Progenitor cell of endocrine pancreas (in vitro differentiated cells): ENCODE measurements at regions not wholly inside any gene's neighbourhood (a gene's known extent, or its start where the extent isn't known, plus 50 kb on each side); places are given as distances from the start of the nearest gene placed in this dataset.

ENCODE experiments used
- DNase-seq: peaks from one replicate; pipeline ENCODE4 v3.0.0; 2021; ENCODE audit warnings: low spot score; ENCODE audit not compliant: unreplicated experiment
- H3K27ac Mint-ChIP-seq: 2 replicates; pipeline ENCODE4 v1.8.0; 2021; ENCODE audit warnings: mild to moderate bottlenecking, moderate library complexity, mixed read lengths
- H3K27me3 Mint-ChIP-seq: 2 replicates; pipeline ENCODE4 v1.8.0; 2021; ENCODE audit warnings: mixed read lengths
- H3K36me3 Mint-ChIP-seq: 2 replicates; pipeline ENCODE4 v1.8.0; 2022; ENCODE audit warnings: mixed read lengths; ENCODE audit not compliant: insufficient read depth
- H3K4me1 Mint-ChIP-seq: 2 replicates; pipeline ENCODE4 v1.8.0; 2021; ENCODE audit warnings: low read depth, mixed read lengths
- H3K4me3 Mint-ChIP-seq: 2 replicates; pipeline ENCODE4 v1.8.0; 2021; ENCODE audit warnings: low read depth, mild to moderate bottlenecking, moderate library complexity, mixed read lengths
- H3K9me3 Mint-ChIP-seq: 2 replicates; pipeline ENCODE4 v1.8.0; 2021; ENCODE audit warnings: low read depth, mixed read lengths
- CTCF ChIP-seq: fragments of 200-600 bp; sonication (generic); IDR thresholded peaks from one replicate; pipeline ENCODE4 v1.5.0; 2021; ENCODE audit warnings: antibody characterized with exemption, mild to moderate bottlenecking; ENCODE audit not compliant: unreplicated experiment

- Mint-ChIP-seq H3K4me3 (no peak overlapping the region), H3K27me3 (peaks cover 10% of the 10 kb centered on the region), H3K9me3 (no peaks in the 10 kb centered on the region), H3K27ac (no peak overlapping the region), H3K4me1 (no peaks in the 10 kb centered on the region), H3K36me3 (no peaks in the 10 kb centered on the region)
- DNase-seq, result no peak
- TF ChIP-seq CTCF, result no peak
These were observed 1041.6 kb downstream of the BRD1 start for GRCh38 chr22:48785792-48786678.

DNA sequence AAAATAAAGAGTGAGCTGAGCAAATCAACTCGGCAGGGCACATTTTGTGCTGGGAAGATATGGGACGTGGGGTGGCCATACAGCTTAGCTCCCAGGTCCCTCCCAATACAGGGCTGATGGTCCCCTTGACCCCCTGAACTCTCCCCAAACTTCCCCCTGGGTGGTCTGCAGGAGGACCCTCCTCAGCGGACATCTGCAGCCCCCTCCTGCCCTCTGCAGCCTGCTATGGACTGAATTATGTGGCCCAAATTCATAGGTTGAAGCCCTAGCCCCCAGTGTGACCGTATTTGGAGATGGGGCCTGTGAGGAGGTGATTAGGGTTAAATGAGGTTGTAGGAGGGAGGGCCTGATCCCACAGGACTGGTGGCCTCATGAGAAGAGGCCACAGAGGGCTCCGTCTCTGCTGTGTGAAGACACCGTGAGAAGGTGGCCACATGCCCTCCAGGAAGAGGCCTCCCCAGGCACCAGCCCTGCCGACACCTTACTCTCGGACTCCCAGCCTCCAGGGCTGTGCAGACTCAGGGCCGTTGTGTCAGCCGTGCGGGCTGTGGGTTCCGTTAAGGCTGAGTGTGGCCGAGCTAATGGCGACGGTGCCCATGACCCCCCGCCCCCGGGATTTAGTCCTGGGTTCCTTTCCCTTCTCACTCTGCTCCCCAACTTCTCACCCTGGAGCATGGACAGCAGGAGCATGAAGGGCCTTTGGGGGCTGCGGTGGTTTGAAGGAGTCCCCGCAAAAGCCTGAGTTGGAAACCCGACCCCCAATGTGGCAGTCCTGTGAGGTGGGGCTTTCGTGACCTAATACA is 1042.8 kb downstream of the BRD1 start:
- Mint-ChIP-seq H3K4me3 (no peak overlapping the region), H3K27me3 (peaks cover 11% of the 10 kb centered on the region), H3K27ac (no peak overlapping the region), H3K4me1 (no peaks in the 10 kb centered on the region), H3K36me3 (no peaks in the 10 kb centered on the region), H3K9me3 (no peaks in the 10 kb centered on the region)
- DNase-seq, result no peak
- TF ChIP-seq CTCF, result no peak

DNA sequence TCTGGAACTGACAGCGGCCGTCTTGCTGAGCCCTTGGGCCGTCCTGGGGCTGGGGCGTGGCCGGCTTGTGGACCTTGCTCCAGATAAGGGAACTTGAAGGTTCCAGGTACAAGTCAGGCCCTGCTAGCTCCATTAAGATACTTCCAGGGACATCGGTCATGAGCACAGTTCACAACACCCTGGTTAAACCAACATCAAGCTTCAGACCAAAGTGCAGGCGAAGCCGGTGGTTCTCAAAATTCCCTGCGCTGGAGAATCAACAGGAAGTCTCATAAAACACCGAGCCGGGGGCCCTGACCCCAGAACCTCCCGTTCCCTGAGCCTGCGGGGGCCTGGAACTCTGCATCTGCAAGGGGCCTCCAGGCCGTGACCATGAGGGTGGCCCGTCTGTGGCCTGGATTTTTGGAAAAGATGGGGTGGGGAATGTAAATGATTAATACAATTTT is 1043.8 kb downstream of the BRD1 start:
- no peak overlapping the region for H3K27ac Mint-ChIP-seq
- H3K36me3 Mint-ChIP-seq, result no peaks in the 10 kb centered on the region
- no peaks in the 10 kb centered on the region for H3K4me1 Mint-ChIP-seq
- H3K4me3 Mint-ChIP-seq, result no peak overlapping the region
- no peak for TF ChIP-seq CTCF
- no peaks in the 10 kb centered on the region for H3K9me3 Mint-ChIP-seq
- no peak for DNase-seq
- H3K27me3 Mint-ChIP-seq, result peaks cover 11% of the 10 kb centered on the region

DNA sequence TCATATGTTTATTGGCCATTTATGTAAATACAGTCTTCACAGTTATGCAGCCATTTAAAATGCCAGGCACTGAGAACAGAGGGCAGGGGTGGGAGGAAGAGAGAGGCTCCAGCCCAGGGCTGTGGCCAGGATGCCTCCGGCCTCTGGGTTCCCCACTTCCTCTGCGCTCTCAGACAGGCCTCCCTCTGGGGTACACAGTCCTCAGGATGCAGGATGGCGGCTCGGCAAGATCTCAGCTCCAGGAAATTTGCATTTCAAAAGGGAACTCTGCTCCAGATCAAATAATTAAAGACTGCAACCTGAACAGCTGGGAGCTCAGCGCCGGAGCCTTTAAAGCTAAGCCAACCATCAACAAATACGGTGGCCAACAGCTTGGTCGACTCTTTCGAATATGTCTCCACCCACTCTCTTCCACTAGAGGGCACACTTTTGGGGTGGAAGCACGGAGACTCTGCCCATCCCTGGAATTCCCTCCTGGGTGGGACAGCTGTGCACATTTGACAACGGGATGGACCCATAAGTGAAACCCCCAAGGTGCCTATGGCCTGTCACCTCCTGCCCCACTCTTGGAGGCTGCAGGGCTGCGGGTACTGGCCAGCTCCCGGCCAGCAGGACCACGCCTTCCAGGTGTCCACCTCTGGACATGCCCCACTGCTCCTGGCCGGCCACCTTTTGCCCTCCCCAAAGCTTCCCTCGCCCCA is 1044.7 kb downstream of the BRD1 start:
- peaks cover under 1% of the 10 kb centered on the region for H3K9me3 Mint-ChIP-seq
- no peak for DNase-seq
- H3K36me3 Mint-ChIP-seq, result no peaks in the 10 kb centered on the region
- TF ChIP-seq CTCF, result peak; percentile 61
- no peaks in the 10 kb centered on the region for H3K4me1 Mint-ChIP-seq
- H3K27ac Mint-ChIP-seq, result no peak overlapping the region
- peaks cover 11% of the 10 kb centered on the region for H3K27me3 Mint-ChIP-seq
- H3K4me3 Mint-ChIP-seq, result no peak overlapping the region

- no peak for TF ChIP-seq CTCF
- H3K27ac Mint-ChIP-seq, result no peak overlapping the region
- H3K4me3 Mint-ChIP-seq, result no peak overlapping the region
- H3K4me1 Mint-ChIP-seq, result no peaks in the 10 kb centered on the region
- H3K36me3 Mint-ChIP-seq, result no peaks in the 10 kb centered on the region
- peaks cover 11% of the 10 kb centered on the region for H3K27me3 Mint-ChIP-seq
- peaks cover 3% of the 10 kb centered on the region for H3K9me3 Mint-ChIP-seq
- DNase-seq, result no peak
These were observed 1045.3 kb downstream of the BRD1 start for GRCh38 chr22:48782326-48782725.
